NCI-H2227 (cell line): ENCODE measurements at regions not wholly inside any gene's neighbourhood (a gene's known extent, or its start where the extent isn't known, plus 50 kb on each side); places are given as distances from the start of the nearest gene placed in this dataset.

Experiments
- DNase-seq: peaks from one replicate; lab custom pipeline; 2025; ENCODE audit not compliant: unreplicated experiment; lab: John Stamatoyannopoulos, UW

GRCh38 chr3:30290479-30290878, 315.9 kb upstream of the TGFBR2 start:
- DNase-seq: no peak

GRCh38 chr3:30292192-30292893, 314.1 kb upstream of the TGFBR2 start:
- DNase-seq: no peak

GRCh38 chr3:30293621-30294240, 312.7 kb upstream of the TGFBR2 start:
- DNase-seq: no peak

GRCh38 chr3:30294241-30294667, 312.1 kb upstream of the TGFBR2 start:
- DNase-seq: no peak

GRCh38 chr3:30297112-30297511, 309.3 kb upstream of the TGFBR2 start:
- no peak for DNase-seq

- no peak for DNase-seq
Measured at GRCh38 chr3:30299674-30300385, 306.6 kb upstream of the TGFBR2 start.

- DNase-seq: no peak
Measured at GRCh38 chr3:30300809-30301208, 305.6 kb upstream of the TGFBR2 start.

GRCh38 chr3:30302027-30302426, 304.4 kb upstream of the TGFBR2 start:
- no peak for DNase-seq

GRCh38 chr3:30303770-30304169, 302.6 kb upstream of the TGFBR2 start:
- no peak for DNase-seq

- no peak for DNase-seq
Measured at GRCh38 chr3:30305021-30305420, 301.4 kb upstream of the TGFBR2 start.

GRCh38 chr3:30306896-30307295, 299.5 kb upstream of the TGFBR2 start:
- DNase-seq: no peak

GRCh38 chr3:30307372-30307950, 298.9 kb upstream of the TGFBR2 start:
- DNase-seq: no peak

GRCh38 chr3:30308131-30308530, 298.3 kb upstream of the TGFBR2 start:
- no peak for DNase-seq

GRCh38 chr3:30309961-30310954, 296.1 kb upstream of the TGFBR2 start:
- no peak for DNase-seq

- DNase-seq: peak; percentile 42
Measured at GRCh38 chr3:30311781-30312180, 294.6 kb upstream of the TGFBR2 start.

GRCh38 chr3:30313840-30314239, 292.6 kb upstream of the TGFBR2 start:
- DNase-seq: no peak

- DNase-seq: no peak
Measured at GRCh38 chr3:30314757-30315325, 291.6 kb upstream of the TGFBR2 start.

GRCh38 chr3:30315447-30315846, 291.0 kb upstream of the TGFBR2 start:
- DNase-seq: no peak

GRCh38 chr3:30317561-30317960, 288.8 kb upstream of the TGFBR2 start:
- DNase-seq: no peak

- no peak for DNase-seq
Measured at GRCh38 chr3:30318110-30318509, 288.3 kb upstream of the TGFBR2 start.
